ENCODE measurements at regions not wholly inside any gene's neighbourhood (a gene's known extent, or its start where the extent isn't known, plus 50 kb on each side); places are given as distances from the start of the nearest gene placed in this dataset.
A peak's percentile ranks its signal among the peaks of the same experiment; 100 is the strongest.

- no peak for DNase-seq (ENCODE audit: low read depth)
These were observed 55.8 kb downstream of the KCNE4 start for GRCh38 chr2:223107825-223108224.

- DNase-seq (ENCODE audit: low read depth): no peak
These were observed 56.5 kb downstream of the KCNE4 start for GRCh38 chr2:223108351-223109050.

DNA sequence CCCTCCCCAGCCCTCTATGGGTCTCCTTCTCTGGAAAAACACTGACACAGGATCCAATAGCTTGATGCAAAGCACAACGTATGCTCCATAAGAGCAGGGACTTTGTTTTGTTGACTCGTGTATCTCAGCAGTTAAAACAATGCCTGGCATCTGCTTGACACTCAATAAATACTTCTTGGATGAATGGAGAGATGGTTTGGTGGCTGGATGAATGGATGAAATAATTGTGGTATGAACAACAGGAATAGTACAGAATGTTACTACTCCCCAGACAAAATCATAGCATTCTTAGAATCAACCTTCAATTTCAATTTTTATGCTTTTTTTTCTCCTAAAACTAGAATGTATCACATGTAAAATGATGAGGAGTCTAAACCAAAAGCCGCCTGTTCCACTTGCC lies 57.4 kb downstream of the KCNE4 start:
- no peak for DNase-seq (ENCODE audit: low read depth)

DNA sequence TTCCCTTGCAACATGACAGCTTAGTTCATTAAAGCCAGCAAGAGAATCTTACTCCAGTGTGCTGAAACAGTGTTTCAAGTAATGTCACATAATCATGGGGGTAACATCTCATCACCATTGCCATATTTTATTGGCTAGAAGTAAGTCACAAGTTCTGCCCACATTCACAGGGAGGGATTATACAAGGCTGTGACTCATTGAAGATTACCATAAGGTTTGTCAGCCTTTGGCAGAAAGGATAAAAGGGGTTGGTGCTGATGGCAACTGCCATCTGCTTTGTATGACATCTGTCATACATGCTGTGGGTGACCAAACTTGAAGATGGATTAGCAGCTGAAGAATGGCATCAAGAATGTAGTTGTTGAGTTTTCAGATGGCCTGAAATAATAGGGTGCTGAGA lies 61.2 kb downstream of the KCNE4 start:
- no peak for DNase-seq (ENCODE audit: low read depth)

DNA sequence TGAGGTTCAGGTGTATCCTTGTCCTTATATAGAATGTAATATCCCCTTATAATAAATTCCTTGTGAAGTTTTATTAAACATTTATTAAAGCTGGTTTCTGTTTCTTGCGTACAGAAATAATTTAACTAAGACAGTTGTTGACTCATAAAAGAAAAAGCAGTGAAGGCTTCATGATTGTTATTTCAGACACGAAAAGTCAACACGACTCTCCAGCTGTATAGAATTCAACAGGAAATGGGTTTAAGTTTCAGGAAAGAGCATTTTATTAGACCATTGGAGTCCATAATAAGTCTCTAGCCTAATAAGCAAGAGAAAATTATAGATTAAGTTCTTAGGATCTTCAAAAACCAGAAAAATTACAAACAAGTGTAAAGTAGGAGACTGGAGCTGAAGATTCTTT lies 62.2 kb downstream of the KCNE4 start:
- DNase-seq (ENCODE audit: low read depth): no peak

GRCh38 chr2:223114917-223115316 lies 62.9 kb downstream of the KCNE4 start:
- DNase-seq (ENCODE audit: low read depth): no peak

GRCh38 chr2:223117533-223117932 lies 65.5 kb downstream of the KCNE4 start:
- DNase-seq (ENCODE audit: low read depth): no peak

DNA sequence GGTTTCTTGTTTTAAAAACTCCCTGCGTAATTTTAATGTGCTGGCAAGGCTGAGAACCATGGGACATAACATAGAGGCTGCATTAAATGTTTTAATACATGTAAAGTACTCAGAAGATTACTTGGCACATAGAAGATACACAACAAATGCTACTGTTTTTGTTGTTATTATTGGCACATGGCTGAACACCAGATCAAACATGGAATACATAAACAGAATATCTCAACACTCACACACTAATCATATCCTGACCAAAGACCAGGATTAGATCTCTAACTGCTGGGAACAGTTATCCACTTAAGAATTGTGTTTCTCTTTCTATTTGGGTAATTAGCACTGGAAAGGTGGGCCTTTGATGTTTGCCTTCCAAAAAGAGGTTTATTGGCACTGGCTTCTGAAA lies 69.3 kb downstream of the KCNE4 start:
- no peak for DNase-seq (ENCODE audit: low read depth)

- no peak for DNase-seq (ENCODE audit: low read depth)
These were observed 70.8 kb downstream of the KCNE4 start for GRCh38 chr2:223122781-223123180.

- DNase-seq (ENCODE audit: low read depth): no peak
These were observed 72.0 kb downstream of the KCNE4 start for GRCh38 chr2:223123855-223124610.

- no peak for DNase-seq (ENCODE audit: low read depth)
These were observed 89.6 kb downstream of the KCNE4 start for GRCh38 chr2:223141606-223142005.

- no peak for DNase-seq (ENCODE audit: low read depth)
These were observed 90.1 kb downstream of the KCNE4 start for GRCh38 chr2:223142118-223142517.

- DNase-seq (ENCODE audit: low read depth): no peak
These were observed 95.4 kb downstream of the KCNE4 start for GRCh38 chr2:223147431-223147830.

- no peak for DNase-seq (ENCODE audit: low read depth)
These were observed 96.5 kb downstream of the KCNE4 start for GRCh38 chr2:223148516-223148915.

GRCh38 chr2:223155956-223156355 lies 104.0 kb downstream of the KCNE4 start:
- peak; percentile 28 for DNase-seq (ENCODE audit: low read depth)

- no peak for DNase-seq (ENCODE audit: low read depth)
These were observed 110.0 kb downstream of the KCNE4 start for GRCh38 chr2:223161873-223162458.

GRCh38 chr2:223165423-223166214 lies 113.6 kb downstream of the KCNE4 start:
- DNase-seq (ENCODE audit: low read depth): no peak

- no peak for DNase-seq (ENCODE audit: low read depth)
These were observed 114.2 kb downstream of the KCNE4 start for GRCh38 chr2:223166215-223166493.

GRCh38 chr2:223166983-223167650 lies 115.1 kb downstream of the KCNE4 start:
- no peak for DNase-seq (ENCODE audit: low read depth)

GRCh38 chr2:223169830-223170605 lies 118.0 kb downstream of the KCNE4 start:
- DNase-seq (ENCODE audit: low read depth): no peak

DNA sequence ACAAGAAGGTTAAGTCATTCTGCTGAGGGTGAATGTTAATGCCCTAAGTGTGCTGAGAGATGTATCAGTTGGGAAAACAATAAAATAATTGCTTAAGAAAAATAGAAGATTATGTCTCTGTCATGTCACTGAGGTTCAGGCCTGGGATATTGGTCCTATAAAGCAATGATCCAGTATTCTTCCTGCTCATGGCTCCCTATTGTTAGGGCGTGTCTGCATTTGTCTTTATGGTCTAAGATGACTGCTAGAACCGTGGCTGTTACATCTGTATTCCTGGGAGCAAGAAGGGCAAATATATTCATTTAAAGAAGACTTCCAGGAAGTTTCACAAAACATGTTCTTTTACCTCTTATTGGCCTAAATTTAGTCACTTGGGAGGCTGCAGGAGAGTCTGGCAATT lies 125.0 kb downstream of the KCNE4 start:
- DNase-seq (ENCODE audit: low read depth): no peak
